ENCODE measurements at regions not wholly inside any gene's neighbourhood (a gene's known extent, or its start where the extent isn't known, plus 50 kb on each side); places are given as distances from the start of the nearest gene placed in this dataset.

DNA sequence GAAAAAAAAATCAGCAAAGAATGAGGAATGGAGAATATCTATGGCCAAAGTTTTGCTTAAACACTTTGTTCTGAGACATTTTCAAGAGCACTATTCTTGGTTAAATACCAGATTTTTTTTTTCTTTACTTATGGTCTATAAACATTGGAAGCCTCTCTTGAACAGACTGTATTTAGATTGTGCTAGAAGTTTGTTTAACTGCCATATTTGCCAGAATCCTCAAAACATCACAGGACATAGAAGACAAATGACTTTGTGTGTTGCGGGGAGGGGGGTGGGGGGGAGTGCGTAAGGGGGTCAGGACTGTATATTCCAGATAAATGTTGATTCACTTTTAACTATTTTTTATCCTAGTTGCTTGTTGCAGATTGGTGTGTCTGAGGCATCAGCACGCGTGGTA is 262.0 kb downstream of the MEIS1 start:
- Histone ChIP-seq H3K4me1 (ENCODE audit: low read depth) (peaks cover 38% of the 10 kb centered on the region), H3K27ac (no peak overlapping the region), H3K36me3 (no peaks in the 10 kb centered on the region), H3K4me3 (no peak overlapping the region), H3K9me3 (ENCODE audit: low read depth) (no peaks in the 10 kb centered on the region), H3K27me3 (no peaks in the 10 kb centered on the region)
- no peak for DNase-seq (ENCODE audit: low read depth in 1 of 2, low spot score in 1 of 2)
- no peak for TF ChIP-seq CTCF (IDR thresholded peaks at IDR 0.05; ENCODE audit: low read depth, low read length)

GRCh38 chr2:66697366-66697765 is 262.4 kb downstream of the MEIS1 start:
- Histone ChIP-seq H3K36me3 (no peaks in the 10 kb centered on the region), H3K9me3 (ENCODE audit: low read depth) (no peaks in the 10 kb centered on the region), H3K27me3 (no peaks in the 10 kb centered on the region), H3K27ac (no peak overlapping the region), H3K4me3 (no peak overlapping the region), H3K4me1 (ENCODE audit: low read depth) (peaks cover 38% of the 10 kb centered on the region)
- no peak for TF ChIP-seq CTCF (IDR thresholded peaks at IDR 0.05; ENCODE audit: low read depth, low read length)
- DNase-seq (ENCODE audit: low read depth in 1 of 2, low spot score in 1 of 2): no peak

GRCh38 chr2:66698091-66698490 is 263.2 kb downstream of the MEIS1 start:
- no peaks in the 10 kb centered on the region for H3K36me3 ChIP-seq
- TF ChIP-seq CTCF (IDR thresholded peaks at IDR 0.05; ENCODE audit: low read depth, low read length): no peak
- H3K27ac ChIP-seq: no peak overlapping the region
- no peaks in the 10 kb centered on the region for H3K27me3 ChIP-seq
- H3K4me1 ChIP-seq (ENCODE audit: low read depth): peaks cover 36% of the 10 kb centered on the region
- DNase-seq (ENCODE audit: low read depth in 1 of 2, low spot score in 1 of 2): no peak
- H3K4me3 ChIP-seq: no peak overlapping the region
- no peaks in the 10 kb centered on the region for H3K9me3 ChIP-seq (ENCODE audit: low read depth)

- no peak for TF ChIP-seq CTCF (IDR thresholded peaks at IDR 0.05; ENCODE audit: low read depth, low read length)
- no peak for DNase-seq (ENCODE audit: low read depth in 1 of 2, low spot score in 1 of 2)
- H3K27me3 ChIP-seq: no peaks in the 10 kb centered on the region
- no peaks in the 10 kb centered on the region for H3K36me3 ChIP-seq
- no peaks in the 10 kb centered on the region for H3K9me3 ChIP-seq (ENCODE audit: low read depth)
- no peak overlapping the region for H3K27ac ChIP-seq
- peaks cover 29% of the 10 kb centered on the region for H3K4me1 ChIP-seq (ENCODE audit: low read depth)
- no peak overlapping the region for H3K4me3 ChIP-seq
Observed at GRCh38 chr2:66698576-66699239, 263.8 kb downstream of the MEIS1 start.

DNA sequence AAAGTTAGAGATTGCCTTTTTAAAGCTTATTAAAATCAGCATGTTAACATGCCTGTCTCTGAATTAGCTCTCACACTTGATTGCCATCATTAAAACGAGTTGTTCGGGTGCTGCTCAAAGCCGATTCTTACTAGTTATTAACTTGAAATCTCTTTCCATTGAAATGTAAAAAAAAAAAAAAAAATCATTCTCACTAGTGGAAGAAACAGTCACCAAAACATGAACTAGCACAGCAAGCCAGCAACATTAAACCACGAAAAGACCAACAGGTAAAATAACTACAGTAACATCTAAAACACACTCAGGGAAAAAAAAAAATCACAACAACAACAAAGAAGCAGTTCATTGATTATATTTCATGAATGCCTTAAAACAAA is 264.5 kb downstream of the MEIS1 start:
- peaks cover 29% of the 10 kb centered on the region for H3K4me1 ChIP-seq (ENCODE audit: low read depth)
- TF ChIP-seq CTCF (IDR thresholded peaks at IDR 0.05; ENCODE audit: low read depth, low read length): no peak
- no peaks in the 10 kb centered on the region for H3K36me3 ChIP-seq
- H3K9me3 ChIP-seq (ENCODE audit: low read depth): no peaks in the 10 kb centered on the region
- DNase-seq (ENCODE audit: low read depth in 1 of 2, low spot score in 1 of 2): no peak
- no peak overlapping the region for H3K4me3 ChIP-seq
- no peak overlapping the region for H3K27ac ChIP-seq
- no peaks in the 10 kb centered on the region for H3K27me3 ChIP-seq

Measured in cardiac muscle cell (in vitro differentiated cells and primary cell).